HCEC 1CT (cell line): ENCODE measurements at regions not wholly inside any gene's neighbourhood (a gene's known extent, or its start where the extent isn't known, plus 50 kb on each side); places are given as distances from the start of the nearest gene placed in this dataset.

Experiments
- DNase-seq: peaks from one replicate; pipeline ENCODE4 v3.0.0-alpha.2; 2017

- DNase-seq: no peak
These were observed 67.7 kb upstream of the GLI2 start for GRCh38 chr2:120667981-120668380.

DNA sequence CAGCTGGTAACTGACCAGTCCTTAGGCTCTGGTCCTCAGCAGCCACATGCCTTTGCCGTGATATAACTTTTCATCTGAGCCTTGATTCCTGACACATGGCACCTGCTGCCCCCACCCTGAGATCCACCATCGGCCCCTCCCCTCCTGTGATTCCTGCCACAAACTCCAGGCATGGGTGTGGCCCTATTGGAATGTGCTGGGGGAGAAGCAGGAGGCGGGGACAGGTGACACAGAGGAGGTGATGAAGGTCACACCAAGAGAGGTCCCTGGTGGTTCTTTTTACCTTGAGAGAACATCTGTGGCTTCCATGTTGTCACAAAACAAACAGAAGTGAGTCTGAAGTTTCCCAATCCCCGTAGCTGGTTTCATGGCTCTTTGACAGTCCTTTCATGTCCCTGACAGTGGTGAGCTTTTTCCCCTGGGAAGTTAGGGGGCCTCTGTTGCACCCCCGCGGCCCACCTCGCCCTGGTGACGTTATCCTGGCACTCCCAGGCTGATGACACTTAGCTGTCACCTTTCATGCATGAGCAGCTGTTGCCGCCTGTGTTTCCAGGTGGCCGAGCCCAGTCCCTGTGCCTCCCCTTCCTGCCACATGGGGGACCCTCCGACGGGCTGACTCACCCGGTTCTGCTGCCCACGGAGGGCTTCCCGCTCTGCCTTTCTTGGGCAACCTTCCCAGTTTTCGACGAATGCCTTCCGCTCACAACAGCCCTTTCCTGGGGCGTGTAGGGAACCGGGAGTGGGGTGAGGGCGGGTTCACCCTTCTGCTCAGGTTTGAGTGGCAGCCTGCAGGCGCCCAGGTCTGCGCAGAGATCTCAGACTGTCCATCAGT, 66.3 kb upstream of the GLI2 start:
- DNase-seq: no peak

DNA sequence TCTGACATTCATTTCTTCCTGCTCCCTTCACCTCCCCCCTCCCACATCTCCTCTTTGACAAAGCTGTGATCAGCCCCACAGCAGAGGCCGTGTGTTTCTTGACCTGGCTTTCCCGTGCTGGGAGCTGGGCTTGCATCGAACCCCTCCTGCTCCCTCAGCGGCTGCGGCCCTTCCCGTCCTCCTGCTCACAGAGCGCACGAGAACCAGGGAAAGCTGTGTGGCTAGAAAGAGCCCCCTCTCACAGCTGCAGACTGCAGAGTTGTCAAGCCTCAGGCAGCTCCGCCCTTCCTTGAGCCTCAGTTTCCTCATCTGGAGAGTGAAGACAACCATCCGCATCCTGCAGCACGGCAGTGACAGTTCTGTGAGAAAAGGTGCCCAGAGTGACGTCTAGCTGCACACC, 65.7 kb upstream of the GLI2 start:
- no peak for DNase-seq

DNA sequence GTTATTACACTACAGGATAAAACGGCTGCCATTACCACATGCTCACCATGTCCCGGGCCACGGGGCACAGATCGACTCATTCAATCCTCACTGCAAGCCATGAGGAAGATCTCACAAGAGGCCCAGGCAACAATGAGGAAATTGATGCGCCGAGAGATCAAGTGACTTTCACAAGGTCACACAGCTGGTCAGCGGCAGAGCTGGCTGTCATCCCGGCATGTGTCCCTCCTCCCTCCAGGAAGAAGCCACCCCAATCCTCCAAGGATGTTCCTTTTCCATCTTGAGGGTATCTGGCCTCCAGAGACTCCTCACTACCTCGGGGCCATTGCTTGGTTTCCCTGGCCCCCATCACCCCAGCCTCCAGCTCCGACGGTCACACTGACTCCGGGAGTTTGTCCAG, 65.3 kb upstream of the GLI2 start:
- no peak for DNase-seq

- DNase-seq: no peak
These were observed 64.7 kb upstream of the GLI2 start for GRCh38 chr2:120670771-120671480.

DNA sequence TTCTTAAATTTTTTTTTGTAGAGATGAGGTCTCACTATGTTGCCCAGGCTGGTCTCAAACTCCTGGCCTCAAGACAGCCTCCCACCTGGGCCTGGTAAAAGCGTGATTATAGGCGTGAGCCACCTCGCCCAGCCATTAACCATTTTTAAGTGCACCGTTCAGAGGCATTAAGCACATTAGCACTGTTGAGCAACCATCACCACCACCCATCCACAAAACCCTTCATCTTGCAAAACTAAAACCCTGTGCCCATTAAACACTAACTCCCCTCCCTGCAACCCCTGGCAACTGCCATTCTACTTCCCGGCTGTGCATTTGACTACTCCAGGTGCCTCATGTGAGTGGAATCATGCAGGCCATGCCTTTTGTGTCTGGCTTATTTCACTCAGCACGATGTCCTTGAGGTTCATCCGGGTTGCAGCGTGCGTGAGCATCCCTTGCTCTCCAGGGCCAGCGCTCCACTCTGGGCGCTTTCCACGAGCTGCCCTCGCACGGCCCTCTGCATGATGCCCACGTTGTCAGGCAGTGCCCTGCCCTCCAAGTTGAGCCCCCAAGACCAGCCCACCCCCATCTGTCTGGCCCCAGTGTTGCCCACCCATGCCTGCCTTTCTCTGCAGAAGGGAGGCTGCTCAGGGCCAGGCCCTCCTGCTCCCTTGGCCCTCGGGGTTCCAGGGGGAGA, 63.0 kb upstream of the GLI2 start:
- no peak for DNase-seq

DNA sequence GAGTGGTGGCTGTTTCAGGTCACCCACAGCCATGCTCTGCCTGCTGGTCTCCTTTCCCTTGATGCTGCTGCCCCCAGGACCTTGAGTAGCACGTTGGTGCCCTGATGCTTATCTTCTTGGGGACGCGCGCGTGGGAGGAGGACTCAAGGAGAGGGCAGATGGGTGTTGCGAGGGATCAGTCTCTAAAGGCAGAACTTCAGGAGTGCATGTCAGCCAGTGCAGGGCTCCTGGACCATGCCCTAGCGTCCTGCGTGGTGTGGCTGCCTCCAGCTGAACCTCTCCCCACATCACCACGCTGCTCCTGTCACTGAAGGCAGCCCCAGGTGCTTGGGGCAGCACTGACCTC, 62.5 kb upstream of the GLI2 start:
- DNase-seq: no peak

GRCh38 chr2:120673571-120674061, 62.1 kb upstream of the GLI2 start:
- DNase-seq: no peak

DNA sequence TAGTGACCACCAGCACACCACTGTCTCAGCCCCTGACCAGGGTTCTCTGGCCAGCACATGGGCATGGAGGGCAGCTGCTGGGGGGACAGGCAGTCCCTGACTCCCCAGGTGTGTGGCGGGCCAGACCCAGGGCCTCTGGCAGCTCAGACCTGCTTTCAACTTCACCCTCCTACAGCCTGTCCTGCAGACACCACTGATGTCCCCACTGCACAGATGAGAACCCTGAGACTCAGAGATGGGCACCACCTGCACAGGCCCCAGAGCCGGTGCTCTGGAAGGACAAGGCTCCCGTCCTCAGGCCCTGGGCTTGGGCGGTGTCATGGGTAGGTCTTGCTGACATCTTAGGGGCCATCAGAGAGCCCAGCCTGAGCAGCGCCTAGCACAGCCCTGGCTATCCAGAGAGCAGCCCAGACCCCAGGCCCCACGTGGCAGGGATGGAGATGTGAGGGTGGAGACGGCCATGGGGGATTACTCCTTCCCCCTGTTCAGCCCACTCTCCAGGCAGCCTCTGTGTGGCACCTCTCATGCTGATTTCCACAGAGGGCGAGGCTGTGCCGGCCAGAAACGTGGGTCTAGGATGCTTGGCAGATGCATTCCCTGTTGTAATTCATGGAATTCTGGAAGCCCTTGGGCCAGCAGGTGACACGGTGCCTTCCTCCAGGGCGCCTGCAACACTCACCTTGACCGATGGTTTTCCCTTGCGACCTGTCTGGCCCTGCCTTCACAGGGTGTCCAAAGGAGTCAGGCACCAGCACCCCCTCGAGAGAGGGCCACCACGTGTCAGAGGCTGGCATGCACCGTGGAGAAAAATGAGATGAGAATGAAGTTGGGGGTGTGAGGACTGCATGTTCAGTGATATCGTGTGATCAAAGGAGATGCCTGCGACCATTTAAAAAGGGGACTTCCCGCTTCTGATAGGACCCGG, 61.2 kb upstream of the GLI2 start:
- no peak for DNase-seq

GRCh38 chr2:120675460-120676130, 60.1 kb upstream of the GLI2 start:
- peak; percentile 44 for DNase-seq

- no peak for DNase-seq
These were observed 58.4 kb upstream of the GLI2 start for GRCh38 chr2:120677221-120677620.

- no peak for DNase-seq
These were observed 57.9 kb upstream of the GLI2 start for GRCh38 chr2:120677696-120678247.

- DNase-seq: peak; percentile 27
These were observed 57.4 kb upstream of the GLI2 start for GRCh38 chr2:120678251-120678650.

DNA sequence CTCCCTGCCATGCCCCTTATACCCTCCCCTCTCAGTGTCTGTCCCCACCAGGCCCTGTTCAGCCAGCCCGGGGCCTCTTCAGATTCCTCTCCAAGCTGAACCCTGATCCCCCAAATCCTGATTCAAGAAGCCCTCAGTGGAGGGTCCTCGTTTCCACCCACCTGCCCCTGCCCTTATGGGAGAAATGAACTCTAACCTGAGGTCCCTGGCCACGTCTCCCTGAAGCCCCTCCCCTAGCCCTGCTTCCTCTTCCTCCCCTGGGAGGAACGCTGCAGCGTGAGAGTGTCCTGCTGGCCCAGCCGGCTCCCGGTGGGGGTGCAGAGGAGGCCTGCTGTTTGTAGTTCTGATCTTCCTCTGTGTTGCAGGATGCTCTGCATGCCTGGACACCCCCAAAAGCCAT, 56.7 kb upstream of the GLI2 start:
- no peak for DNase-seq

DNA sequence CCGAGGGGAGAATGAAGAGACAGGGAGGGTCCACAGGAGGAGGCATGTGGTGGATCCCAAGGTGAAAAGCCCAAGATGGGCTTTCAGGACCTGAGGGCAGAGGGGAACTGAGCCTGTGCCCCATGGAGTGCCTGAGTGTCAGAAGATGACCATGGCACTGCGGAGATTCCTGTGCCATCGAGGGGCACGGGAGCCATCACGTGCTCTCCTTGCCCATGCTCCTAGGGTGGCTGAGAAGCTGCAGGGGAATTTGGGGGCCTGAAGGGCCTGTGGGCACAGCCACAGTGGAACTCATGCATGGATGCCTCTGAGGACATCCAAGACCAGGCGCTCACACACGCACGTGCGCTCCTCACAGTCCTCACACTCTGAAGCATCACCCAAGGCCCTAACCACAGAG, 56.1 kb upstream of the GLI2 start:
- no peak for DNase-seq

GRCh38 chr2:120680136-120680761, 55.4 kb upstream of the GLI2 start:
- peak; percentile 68 for DNase-seq

DNA sequence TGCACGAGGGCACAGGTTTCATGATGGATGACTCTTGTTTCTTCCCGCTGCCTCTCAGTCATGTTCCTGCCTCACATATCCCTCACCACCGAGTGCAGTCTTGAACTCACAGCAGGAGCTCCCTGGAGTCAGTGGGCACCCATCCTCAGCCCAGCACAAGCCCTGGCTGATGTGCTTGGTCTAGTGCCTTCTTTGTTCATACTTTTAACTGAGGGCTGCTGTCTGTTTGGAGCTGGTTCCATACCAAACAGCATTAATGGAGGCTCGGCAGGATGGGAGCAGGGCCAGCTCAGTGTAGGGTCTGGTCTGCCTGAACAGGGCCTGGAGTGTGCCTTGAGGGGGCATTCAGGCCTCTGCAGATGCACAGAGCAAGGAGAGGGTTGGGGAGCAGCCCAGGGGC, 54.5 kb upstream of the GLI2 start:
- no peak for DNase-seq

- DNase-seq: no peak
These were observed 53.9 kb upstream of the GLI2 start for GRCh38 chr2:120681696-120682288.

- no peak for DNase-seq
These were observed 53.0 kb upstream of the GLI2 start for GRCh38 chr2:120682654-120683053.

- no peak for DNase-seq
These were observed 52.6 kb upstream of the GLI2 start for GRCh38 chr2:120683081-120683480.

GRCh38 chr2:120683701-120684100, 52.0 kb upstream of the GLI2 start:
- no peak for DNase-seq
